Vagina (tissue), 2 donors: ENCODE measurements at regions not wholly inside any gene's neighbourhood (a gene's known extent, or its start where the extent isn't known, plus 50 kb on each side); places are given as distances from the start of the nearest gene placed in this dataset.

Experiments used
- DNase-seq, 2 donors: peaks; one replicate each; pipeline ENCODE4 v3.0.0-alpha.2; 2017; ENCODE audit errors: extremely low spot score in 2 of 2
- H3K27ac ChIP-seq: fragments of 200-600 bp; sonication (generic); one replicate; pipeline ENCODE4 v1.5.1; 2019
- H3K27me3 ChIP-seq: fragments of 200-600 bp; sonication (generic); one replicate; pipeline ENCODE4 v1.5.1; 2019
- H3K36me3 ChIP-seq, 2 donors: fragments of 200-600 bp; sonication (generic); one replicate each; pipeline ENCODE4 v1.5.1; 2017 to 2019
- H3K4me1 ChIP-seq: fragments of 200-600 bp; sonication (generic); one replicate; pipeline ENCODE4 v1.5.1; 2019
- H3K4me3 ChIP-seq, 2 donors: fragments of 200-600 bp; sonication (generic); 1 replicate in 1 of 2; 2 replicates in 1 of 2; pipeline ENCODE4 v1.5.1; 2016 to 2019
- H3K9me3 ChIP-seq: fragments of 200-600 bp; sonication (generic); one replicate; pipeline ENCODE4 v1.5.1; 2019
- POLR2A ChIP-seq, 2 donors: fragments of 450-650 bp; IDR thresholded peaks; one replicate each; pipeline ENCODE4 v1.6.1; 2017; ENCODE audit warnings: antibody characterized with exemption in 2 of 2, mild to moderate bottlenecking in 2 of 2, moderate library complexity in 2 of 2
- POLR2AphosphoS5 ChIP-seq, 2 donors: sonication (generic); formaldehyde crosslinking; IDR thresholded peaks; one replicate each; pipeline ENCODE4 v1.9.0; 2017; ENCODE audit warnings: antibody characterized with exemption in 2 of 2, mild to moderate bottlenecking in 2 of 2, low read depth in 1 of 2; ENCODE audit not compliant: insufficient read depth in 1 of 2
- intact Hi-C: fragments of 100-400 bp; cut with DNase I; formaldehyde crosslinking; loops from one replicate; pipeline ENCODE4 v1.15.1; 2023
- TF ChIP-seq, protein P1 (sequence below), 3 experiments: fragments of 450-650 bp in 2 of 3; fragments of 200-600 bp in 1 of 3; sonication (generic) in 1 of 3; IDR thresholded peaks; one replicate each; pipeline ENCODE4 v1.5.1; 2017 to 2019; ENCODE audit warnings: antibody characterized with exemption in 3 of 3, mild to moderate bottlenecking in 2 of 3, moderate library complexity in 2 of 3

DNA sequence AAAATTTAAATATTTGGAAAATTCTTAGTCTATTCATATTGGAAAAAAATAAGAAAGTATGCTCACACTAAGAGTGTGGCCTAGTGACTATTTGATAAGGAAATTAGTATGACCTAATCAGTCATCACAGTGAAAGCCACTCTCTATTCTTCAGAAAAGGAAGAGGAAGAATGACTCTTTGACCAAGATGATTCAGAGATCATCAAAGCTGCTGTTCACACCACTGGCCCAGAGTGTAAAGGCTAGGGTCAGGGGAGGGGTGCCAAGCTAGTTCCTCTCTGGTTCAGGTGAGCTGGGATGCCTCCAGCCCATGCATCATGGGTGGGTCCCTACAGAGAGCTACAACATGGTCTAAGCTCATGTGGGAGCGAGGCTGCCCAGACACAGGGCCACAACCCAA, 396.9 kb upstream of the NDST3 start:
- Histone ChIP-seq H3K4me3 (no peak overlapping the region), H3K9me3 (no peaks in the 10 kb centered on the region), H3K4me1 (no peaks in the 10 kb centered on the region), H3K27ac (no peak overlapping the region), H3K36me3 (no peaks in the 10 kb centered on the region), H3K27me3 (no peaks in the 10 kb centered on the region)
- no peak for TF ChIP-seq POLR2A (IDR thresholded peaks at IDR 0.05)
- TF ChIP-seq, protein P1, sequence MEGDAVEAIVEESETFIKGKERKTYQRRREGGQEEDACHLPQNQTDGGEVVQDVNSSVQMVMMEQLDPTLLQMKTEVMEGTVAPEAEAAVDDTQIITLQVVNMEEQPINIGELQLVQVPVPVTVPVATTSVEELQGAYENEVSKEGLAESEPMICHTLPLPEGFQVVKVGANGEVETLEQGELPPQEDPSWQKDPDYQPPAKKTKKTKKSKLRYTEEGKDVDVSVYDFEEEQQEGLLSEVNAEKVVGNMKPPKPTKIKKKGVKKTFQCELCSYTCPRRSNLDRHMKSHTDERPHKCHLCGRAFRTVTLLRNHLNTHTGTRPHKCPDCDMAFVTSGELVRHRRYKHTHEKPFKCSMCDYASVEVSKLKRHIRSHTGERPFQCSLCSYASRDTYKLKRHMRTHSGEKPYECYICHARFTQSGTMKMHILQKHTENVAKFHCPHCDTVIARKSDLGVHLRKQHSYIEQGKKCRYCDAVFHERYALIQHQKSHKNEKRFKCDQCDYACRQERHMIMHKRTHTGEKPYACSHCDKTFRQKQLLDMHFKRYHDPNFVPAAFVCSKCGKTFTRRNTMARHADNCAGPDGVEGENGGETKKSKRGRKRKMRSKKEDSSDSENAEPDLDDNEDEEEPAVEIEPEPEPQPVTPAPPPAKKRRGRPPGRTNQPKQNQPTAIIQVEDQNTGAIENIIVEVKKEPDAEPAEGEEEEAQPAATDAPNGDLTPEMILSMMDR (IDR thresholded peaks at IDR 0.05): no peak
- TF ChIP-seq POLR2AphosphoS5 (IDR thresholded peaks at IDR 0.05; ENCODE audit: insufficient read depth in 1 of 2, low read depth in 1 of 2): no peak
- intact Hi-C loops: no loop called here
- no peak for DNase-seq

DNA sequence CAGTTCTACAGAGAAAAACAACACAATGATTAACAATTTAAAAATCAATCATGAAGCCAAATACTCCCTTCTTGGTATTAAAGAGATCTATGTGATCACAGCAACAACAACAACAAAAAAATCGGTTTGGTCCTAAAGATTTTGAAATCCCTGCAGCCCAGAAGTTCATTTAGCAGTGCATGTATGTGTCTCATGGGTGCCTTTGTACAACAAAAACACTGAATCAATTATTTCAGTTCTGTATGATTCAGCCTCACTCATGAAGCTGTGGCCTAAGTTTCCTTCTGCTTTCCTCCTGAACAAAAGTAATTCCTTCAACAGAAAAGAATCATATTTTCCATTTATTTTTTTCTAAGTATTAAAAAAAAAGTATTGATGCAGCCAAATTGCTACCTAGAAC, 393.4 kb upstream of the NDST3 start:
- no peaks in the 10 kb centered on the region for H3K27me3 ChIP-seq
- intact Hi-C loops: no loop called here
- no peak overlapping the region for H3K27ac ChIP-seq
- TF ChIP-seq, protein P1 (IDR thresholded peaks at IDR 0.05): no peak
- TF ChIP-seq POLR2AphosphoS5 (IDR thresholded peaks at IDR 0.05; ENCODE audit: insufficient read depth in 1 of 2, low read depth in 1 of 2): no peak
- no peak for TF ChIP-seq POLR2A (IDR thresholded peaks at IDR 0.05)
- no peaks in the 10 kb centered on the region for H3K36me3 ChIP-seq
- H3K4me1 ChIP-seq: no peaks in the 10 kb centered on the region
- no peaks in the 10 kb centered on the region for H3K9me3 ChIP-seq
- no peak overlapping the region for H3K4me3 ChIP-seq
- no peak for DNase-seq

DNA sequence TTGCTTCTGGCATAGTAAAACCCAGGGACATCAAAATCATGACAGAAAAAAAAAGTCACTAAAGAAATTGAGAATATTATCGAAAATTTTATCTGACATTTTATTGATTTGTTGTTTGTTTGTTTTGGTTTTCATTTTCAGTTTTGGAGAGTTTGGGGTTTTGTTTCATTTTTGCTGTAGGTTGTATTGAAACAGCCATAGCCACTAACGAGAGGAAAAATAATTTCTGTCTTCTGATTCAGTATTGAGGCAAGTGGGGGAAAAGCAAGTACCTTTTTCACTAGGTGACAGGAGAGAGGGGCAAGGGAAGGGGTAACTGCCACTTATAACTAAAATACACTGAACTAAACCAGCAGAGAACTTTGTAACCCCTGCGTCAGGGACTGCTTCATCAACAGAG, 392.8 kb upstream of the NDST3 start:
- no peaks in the 10 kb centered on the region for H3K36me3 ChIP-seq
- H3K27ac ChIP-seq: no peak overlapping the region
- DNase-seq: no peak
- TF ChIP-seq POLR2AphosphoS5 (IDR thresholded peaks at IDR 0.05; ENCODE audit: insufficient read depth in 1 of 2, low read depth in 1 of 2) (no peak), POLR2A (IDR thresholded peaks at IDR 0.05) (no peak)
- TF ChIP-seq, protein P1 (IDR thresholded peaks at IDR 0.05): no peak
- no peaks in the 10 kb centered on the region for H3K27me3 ChIP-seq
- H3K9me3 ChIP-seq: no peaks in the 10 kb centered on the region
- H3K4me1 ChIP-seq: no peaks in the 10 kb centered on the region
- intact Hi-C loops: no loop called here
- H3K4me3 ChIP-seq: no peak overlapping the region

DNA sequence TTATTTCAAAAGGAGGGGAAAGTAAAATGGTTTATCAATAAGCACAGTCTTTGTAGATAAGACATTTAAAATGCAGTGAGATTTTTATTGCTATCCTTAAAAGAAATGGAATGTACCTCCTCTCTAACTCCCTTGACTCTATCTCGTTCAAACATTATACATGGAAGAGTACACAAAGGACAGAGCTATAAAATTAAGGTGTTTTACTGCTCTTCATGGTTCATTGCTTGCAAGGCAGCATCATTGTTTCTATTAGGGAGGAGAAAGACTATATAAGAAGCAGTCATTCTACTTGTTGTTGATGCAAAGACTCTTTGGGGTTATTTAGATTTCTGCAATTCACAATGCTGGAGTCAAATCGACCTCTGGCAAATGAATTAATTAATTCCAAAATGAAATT, 380.2 kb upstream of the NDST3 start:
- TF ChIP-seq, protein P1 (IDR thresholded peaks at IDR 0.05): no peak
- TF ChIP-seq POLR2A (IDR thresholded peaks at IDR 0.05): no peak
- TF ChIP-seq POLR2AphosphoS5 (IDR thresholded peaks at IDR 0.05; ENCODE audit: insufficient read depth in 1 of 2, low read depth in 1 of 2): no peak
- Histone ChIP-seq H3K4me1 (no peaks in the 10 kb centered on the region), H3K9me3 (no peaks in the 10 kb centered on the region), H3K4me3 (no peak overlapping the region), H3K27ac (no peak overlapping the region), H3K27me3 (no peaks in the 10 kb centered on the region), H3K36me3 (no peaks in the 10 kb centered on the region)
- DNase-seq: no peak
- intact Hi-C loops: no loop called here

DNA sequence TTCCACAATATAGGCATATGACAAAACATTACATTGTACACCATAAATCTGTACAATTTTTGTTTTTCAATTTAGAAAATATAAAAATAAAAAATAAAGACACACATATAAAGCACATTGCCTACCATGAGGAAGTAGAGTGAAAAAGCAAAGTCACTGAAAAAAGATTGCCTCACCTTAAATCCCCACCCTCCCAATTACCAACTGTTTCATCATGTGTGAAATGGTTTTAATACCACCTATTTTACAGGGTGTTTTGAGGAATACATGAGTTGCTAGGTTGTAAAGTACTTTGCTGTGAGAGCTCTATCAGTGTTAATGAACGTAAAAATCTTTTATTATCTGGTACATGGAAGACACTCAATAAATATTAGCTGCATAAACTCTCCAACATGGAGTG, 373.6 kb upstream of the NDST3 start:
- no peak overlapping the region for H3K27ac ChIP-seq

More for the DNA sequence above, 373.6 kb upstream of the NDST3 start:
- no peaks in the 10 kb centered on the region for H3K9me3 ChIP-seq
- H3K36me3 ChIP-seq: no peaks in the 10 kb centered on the region
- TF ChIP-seq POLR2AphosphoS5 (IDR thresholded peaks at IDR 0.05; ENCODE audit: insufficient read depth in 1 of 2, low read depth in 1 of 2): no peak
- TF ChIP-seq, protein P1 (IDR thresholded peaks at IDR 0.05): no peak
- no peak overlapping the region for H3K4me3 ChIP-seq
- H3K27me3 ChIP-seq: no peaks in the 10 kb centered on the region
- no peaks in the 10 kb centered on the region for H3K4me1 ChIP-seq
- intact Hi-C loops: no loop called here
- no peak for DNase-seq
